ENCODE measurements at regions not wholly inside any gene's neighbourhood (a gene's known extent, or its start where the extent isn't known, plus 50 kb on each side); places are given as distances from the start of the nearest gene placed in this dataset.

GRCh38 chr2:7971841-7972240 lies 710.0 kb upstream of the ID2 start:
- H3K56ac ChIP-seq (ENCODE audit: insufficient read length, low read depth, low read length), result no peak overlapping the region
- peaks cover 14 to 21% of the 10 kb centered on the region in 2 experiments for H3K4me1 Mint-ChIP-seq
- no peak overlapping the region for H3K4me3 Mint-ChIP-seq
- no peaks in the 10 kb centered on the region for H3K79me1 ChIP-seq (ENCODE audit: insufficient read depth, low read depth, low read length, poor library complexity, severe bottlenecking)
- H2AK5ac ChIP-seq (ENCODE audit: insufficient read length, low read length), result no peak overlapping the region
- no peaks in the 10 kb centered on the region for H3K23me2 ChIP-seq (ENCODE audit: insufficient read length, low read depth, low read length, poor library complexity, severe bottlenecking)
- no peak overlapping the region for H2BK12ac ChIP-seq (ENCODE audit: insufficient read length, low read depth, low read length)
- WGBS (ENCODE audit: extremely low coverage, insufficient read length, low lambda C conversion rate), result no CpG with 5 or more reads among the region's 4 CpGs
- no peak overlapping the region for H3K27ac ChIP-seq (ENCODE audit: insufficient read length, low read depth, low read length)
- H4K5ac ChIP-seq (ENCODE audit: insufficient read length, low read depth, low read length), result no peak overlapping the region
- H4K20me1 ChIP-seq (ENCODE audit: control insufficient read depth, insufficient read depth, insufficient read length), result no peaks in the 10 kb centered on the region
- no peaks in the 10 kb centered on the region for H3K27me3 ChIP-seq (ENCODE audit: insufficient read depth, low read length)
- no peak overlapping the region for H2BK20ac ChIP-seq (ENCODE audit: low read depth, low read length, poor library complexity, severe bottlenecking)
- H3K36me3 Mint-ChIP-seq (ENCODE audit: insufficient read depth in 1 of 3, low read depth in 3 of 3), result no peaks in the 10 kb centered on the region
- H3K4ac ChIP-seq (ENCODE audit: low read depth, low read length), result no peak overlapping the region
- no peak overlapping the region for H4K91ac ChIP-seq (ENCODE audit: insufficient read length, low read depth, low read length)
- H3K27me3 Mint-ChIP-seq (ENCODE audit: low read depth), result peaks cover 3% of the 10 kb centered on the region
- no peak overlapping the region for H2BK5ac ChIP-seq (ENCODE audit: insufficient read length, low read length)
- no peak overlapping the region for H3K4me2 ChIP-seq (ENCODE audit: insufficient read depth, insufficient read length, low read length)
- H3K27ac Mint-ChIP-seq, result no peak overlapping the region
- no peaks in the 10 kb centered on the region for H3K9me3 Mint-ChIP-seq
- H3T11ph ChIP-seq (ENCODE audit: low read length), result no peak overlapping the region
- H4K8ac ChIP-seq (replicated peaks; ENCODE audit: insufficient read length, low read depth, low read length), result no peak overlapping the region
- TF ChIP-seq CTCF (conservative IDR thresholded peaks at IDR 0.05), result no peak
- no peak overlapping the region for H3K9ac ChIP-seq (ENCODE audit: extremely low read depth, insufficient read length, low read length)
- H3K79me2 ChIP-seq (ENCODE audit: insufficient read depth, low read length), result no peaks in the 10 kb centered on the region
- H3K23ac ChIP-seq (ENCODE audit: insufficient read length, low read depth, low read length), result no peak overlapping the region
- H3K14ac ChIP-seq (ENCODE audit: insufficient read depth, low read length), result no peak overlapping the region
- no peaks in the 10 kb centered on the region for H3K9me3 ChIP-seq (ENCODE audit: control insufficient read depth, low read depth, low read length)
- no peak overlapping the region for H2AFZ ChIP-seq (ENCODE audit: low read length)
- H2BK15ac ChIP-seq (ENCODE audit: low read depth, low read length), result no peak overlapping the region
- peaks cover 4% of the 10 kb centered on the region; the same call in 1 of the 2 replicates for H3K4me1 ChIP-seq (ENCODE audit: insufficient read depth, low read length)
- H2BK120ac ChIP-seq (ENCODE audit: low read depth, low read length, poor library complexity, severe bottlenecking), result no peak overlapping the region
- no peak overlapping the region for H3K18ac ChIP-seq (ENCODE audit: insufficient read length, low read depth, low read length)
- DNase-seq, result no peak

All from H9 (cell line).